KBM-7 (cell line): ENCODE measurements at regions not wholly inside any gene's neighbourhood (a gene's known extent, or its start where the extent isn't known, plus 50 kb on each side); places are given as distances from the start of the nearest gene placed in this dataset.
"Not testable (repeated sequence)": the region's sequence is repeated elsewhere in the genome, so short reads cannot be mapped to it uniquely, and the experiment has no call there.

Source experiments
- DNase-seq: peaks from one replicate; pipeline ENCODE4 v3.0.0-alpha.2; 2015
- in situ Hi-C: fragments of 300-500 bp; cut with MboI; formaldehyde crosslinking; loops from 2 replicates; pipeline ENCODE4 v1.14.3; 2020; ENCODE audit warnings: low sequenced_read_pairs, low pct_unique_long_range_greater_than_20kb, mixed read lengths

DNA sequence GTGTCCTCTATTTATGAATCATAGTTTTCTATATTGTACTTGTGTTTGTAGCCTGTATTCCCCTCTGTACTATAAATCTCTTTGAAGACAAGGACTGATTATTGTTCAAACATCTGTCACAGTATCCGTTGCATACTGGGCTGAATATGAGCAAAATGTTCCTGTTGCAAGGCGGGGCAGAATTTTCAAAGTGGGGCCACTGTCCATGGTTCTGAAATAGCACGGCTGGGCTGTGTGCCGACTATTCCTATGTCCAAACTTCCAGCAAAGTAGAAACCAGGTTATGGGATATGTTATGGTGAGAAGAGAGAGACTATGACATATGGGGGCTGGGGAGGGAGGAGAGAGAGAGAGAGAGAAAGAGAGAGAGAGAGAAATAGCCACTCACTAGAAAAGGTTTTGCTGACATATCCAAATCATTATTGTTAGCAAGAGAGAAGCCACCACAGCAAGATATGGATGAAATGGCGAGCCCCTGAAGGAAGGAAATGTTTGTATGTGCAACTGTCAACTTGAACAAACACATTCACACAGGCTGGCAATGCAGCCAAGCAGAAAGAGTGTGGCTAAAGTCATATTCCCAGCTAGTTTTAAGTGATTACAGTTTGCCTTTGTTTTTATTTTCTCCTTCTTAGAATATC lies 107.0 kb upstream of the GPR12 start:
- in situ Hi-C loops: loop anchor here (25.0 kb wide), 1 partner anchor 155 kb away; no protein-coding TSS in a partner anchor
- peak; percentile 43 for DNase-seq

DNA sequence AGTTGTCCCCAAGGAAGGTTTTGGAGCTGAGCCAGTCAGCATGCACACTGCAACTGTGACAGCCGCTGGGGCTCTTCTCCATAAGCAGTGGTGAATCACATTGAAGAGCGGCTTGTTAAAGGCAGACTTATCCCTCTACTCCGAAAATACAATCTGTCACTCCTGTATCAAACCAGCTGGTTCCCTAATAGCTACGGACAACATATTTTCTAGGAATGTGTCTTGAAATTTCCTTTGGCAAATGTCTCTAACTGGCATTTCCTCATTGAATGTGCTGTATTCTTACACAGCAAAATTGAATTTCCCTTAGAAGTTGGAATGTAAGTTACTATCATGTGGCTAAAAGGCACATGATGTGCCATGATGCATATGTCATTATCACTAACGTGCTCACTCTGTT lies 104.0 kb upstream of the GPR12 start:
- no peak for DNase-seq
- in situ Hi-C loops: loop anchor here (25.0 kb wide), 1 partner anchor 152 kb away; no protein-coding TSS in a partner anchor

DNA sequence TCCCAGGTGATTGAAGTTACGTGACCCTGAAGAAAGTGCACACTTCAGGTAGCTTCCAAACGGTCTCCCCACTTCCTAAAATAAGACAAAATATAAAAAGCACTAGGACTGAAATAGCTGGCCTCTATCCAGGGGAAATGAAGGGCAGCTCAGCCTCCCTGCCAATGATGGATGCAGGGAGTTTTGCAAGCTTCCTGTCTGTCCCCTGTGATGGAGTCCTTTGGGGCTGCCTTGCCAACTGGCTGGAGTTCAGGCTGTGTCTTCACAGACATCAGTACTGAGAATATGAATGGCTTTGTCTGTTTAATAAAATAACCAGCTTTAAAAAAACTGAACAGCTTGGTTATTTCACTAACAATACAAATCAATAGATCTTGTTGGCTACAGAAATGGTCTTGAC lies 101.4 kb upstream of the GPR12 start:
- in situ Hi-C loops: loop anchor here (25.0 kb wide), 1 partner anchor 150 kb away; no protein-coding TSS in a partner anchor
- DNase-seq: no peak

DNA sequence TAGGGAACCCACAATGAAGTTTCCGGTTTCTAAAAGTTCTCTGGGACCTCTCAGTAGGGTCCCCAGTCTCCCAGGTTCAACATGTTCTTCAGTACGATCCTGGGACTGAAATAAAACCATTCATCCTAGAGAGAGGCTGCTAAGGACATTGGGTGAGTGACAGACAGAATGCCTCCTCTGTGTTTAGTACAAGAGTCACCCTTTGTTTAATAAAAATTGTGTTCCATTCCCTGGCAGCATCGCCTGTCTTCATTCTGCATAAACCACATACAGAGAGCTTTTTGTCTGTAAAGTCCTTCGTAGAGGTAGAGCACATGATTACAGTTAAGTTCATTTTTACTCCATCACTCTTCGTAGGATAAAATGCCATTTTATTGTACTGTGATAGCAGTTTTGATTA lies 95.3 kb upstream of the GPR12 start:
- no peak for DNase-seq
- in situ Hi-C loops: loop anchor here (25.0 kb wide), 1 partner anchor 144 kb away; no protein-coding TSS in a partner anchor

DNA sequence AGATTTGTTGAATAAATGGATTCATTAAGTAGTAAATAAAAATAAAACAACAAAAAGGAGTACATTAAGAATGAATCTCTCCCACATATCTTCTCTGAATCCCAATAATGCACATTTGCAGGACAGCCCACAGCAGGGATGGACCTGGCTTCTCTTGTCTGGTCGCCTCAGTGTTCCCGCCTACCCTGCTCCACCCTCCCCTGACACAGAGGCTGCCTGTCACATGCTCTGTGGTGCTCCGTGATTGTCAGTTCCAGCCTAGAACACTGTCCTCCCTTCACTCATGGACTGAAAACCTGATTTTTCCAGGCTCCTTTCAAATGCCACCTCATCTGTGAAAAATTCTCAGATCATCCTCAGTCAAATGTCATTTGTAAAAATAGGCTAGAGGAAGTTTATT lies 94.5 kb upstream of the GPR12 start:
- DNase-seq: no peak
- in situ Hi-C loops: loop anchor here (25.0 kb wide), 1 partner anchor 143 kb away; no protein-coding TSS in a partner anchor

DNA sequence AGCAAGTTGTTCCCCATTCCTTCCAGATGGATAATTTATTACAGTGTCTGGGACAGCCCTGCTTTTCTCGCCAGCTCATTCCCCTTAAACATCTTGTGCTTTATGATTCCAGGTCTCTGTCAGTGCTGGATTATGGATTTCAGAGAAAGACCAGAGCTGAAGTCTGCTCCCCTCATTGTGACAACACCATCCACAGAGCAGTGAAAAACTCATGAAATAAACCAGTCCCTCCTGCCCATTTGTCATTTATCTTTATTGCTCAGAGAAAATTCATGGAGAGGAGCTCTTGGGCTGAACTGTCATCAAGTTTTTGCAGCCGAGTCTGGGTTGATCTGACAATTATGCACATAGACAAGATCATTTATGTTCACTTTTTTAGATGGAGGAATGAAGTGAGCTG lies 92.7 kb upstream of the GPR12 start:
- in situ Hi-C loops: loop anchor here (25.0 kb wide), 1 partner anchor 141 kb away; no protein-coding TSS in a partner anchor
- DNase-seq: no peak

DNA sequence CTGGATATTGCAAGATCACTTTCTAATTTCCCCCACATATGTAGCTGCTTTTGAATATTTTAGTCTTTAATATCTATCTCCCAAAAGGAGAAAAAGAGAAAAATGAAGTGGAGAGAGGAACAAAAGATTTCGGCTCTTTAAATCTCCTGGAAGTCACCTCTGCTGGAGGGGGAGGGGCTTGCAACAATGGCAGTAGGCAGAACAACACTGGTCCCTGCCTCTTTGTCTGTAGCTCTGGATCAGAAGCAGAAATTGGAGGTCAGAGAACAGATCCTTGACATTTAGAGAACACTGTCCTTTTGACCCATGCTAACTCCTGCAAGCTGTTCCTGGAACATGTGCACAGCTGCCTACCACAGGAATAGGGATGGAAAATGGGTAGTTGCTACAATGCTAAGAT lies 86.7 kb upstream of the GPR12 start:
- no peak for DNase-seq
- in situ Hi-C loops: no loop called here

DNA sequence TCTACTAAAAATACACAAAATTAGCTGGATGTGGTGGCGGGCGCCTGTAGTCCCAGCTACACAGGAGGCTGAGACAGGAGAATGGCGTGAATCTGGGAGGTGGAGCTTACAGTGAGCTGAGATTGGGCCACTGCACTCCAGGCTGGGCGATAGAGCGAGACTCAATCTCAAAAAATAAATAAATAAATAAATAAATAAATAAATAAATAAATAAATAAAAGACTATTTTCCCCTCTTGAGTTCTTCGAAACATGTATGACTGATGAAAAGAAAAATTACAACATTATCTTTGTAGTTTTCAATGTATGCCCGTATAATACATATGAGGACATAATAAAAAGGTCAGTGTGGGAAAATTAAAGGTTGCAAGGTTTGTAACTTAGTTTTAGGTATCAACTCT lies 84.5 kb upstream of the GPR12 start:
- in situ Hi-C loops, DNase-seq: not testable (repeated sequence)

DNA sequence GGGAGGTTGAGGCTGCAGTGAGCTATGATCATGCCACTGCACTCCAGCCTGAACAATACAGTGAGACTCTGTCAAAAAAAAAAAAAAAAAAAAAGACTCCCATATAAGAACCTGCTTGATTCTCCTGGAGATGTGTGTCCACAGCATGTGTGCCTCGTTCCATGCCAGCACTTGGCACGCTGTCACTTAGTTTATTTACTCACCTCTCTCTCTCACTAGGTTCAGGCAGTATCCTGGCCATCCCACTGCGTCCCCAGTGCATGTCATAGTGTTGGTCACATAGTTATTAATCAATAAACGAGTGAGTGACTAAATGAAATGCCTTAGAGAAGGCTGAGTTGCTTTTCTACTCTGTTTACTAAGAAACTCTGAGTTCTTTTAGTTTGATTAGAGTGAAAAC lies 79.1 kb upstream of the GPR12 start:
- in situ Hi-C loops: no loop called here
- no peak for DNase-seq

DNA sequence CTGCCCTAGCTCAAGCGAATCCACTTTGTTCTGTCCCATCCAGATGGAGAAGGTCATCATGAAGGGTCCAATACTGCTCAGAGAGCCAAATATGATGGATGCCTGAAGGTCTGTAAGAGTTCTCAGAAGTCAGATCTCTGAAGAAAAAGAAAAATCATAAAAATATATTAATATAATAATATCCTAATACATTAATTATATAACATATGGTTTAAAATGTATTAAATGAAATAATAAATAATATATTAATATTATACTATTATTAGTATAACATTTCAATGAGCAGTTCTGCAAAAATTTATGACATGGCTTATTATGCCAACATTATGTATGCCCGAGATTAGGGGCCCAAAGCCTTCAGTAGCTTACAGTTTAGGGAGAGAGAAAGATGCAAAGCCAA lies 78.2 kb upstream of the GPR12 start:
- DNase-seq: no peak
- in situ Hi-C loops: no loop called here

DNA sequence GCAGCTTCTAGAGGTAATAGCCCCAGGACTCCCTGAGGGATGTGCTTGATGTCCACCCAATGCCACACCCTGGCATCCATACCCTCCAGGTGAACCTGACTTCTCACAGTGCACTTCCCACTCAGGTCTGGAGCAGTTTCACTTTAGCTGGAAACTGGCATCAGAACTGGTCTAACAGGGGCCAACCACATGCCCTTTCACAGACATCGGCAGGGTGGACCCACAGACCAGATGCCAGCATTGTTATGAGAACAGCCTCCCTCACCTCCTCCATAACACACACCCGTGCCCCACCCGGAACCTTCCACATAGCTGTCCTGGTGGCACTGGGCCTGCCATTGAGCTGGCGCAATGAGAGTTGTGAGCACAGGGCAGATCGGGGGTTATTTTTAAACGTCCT lies 77.4 kb upstream of the GPR12 start:
- no peak for DNase-seq
- in situ Hi-C loops: no loop called here

DNA sequence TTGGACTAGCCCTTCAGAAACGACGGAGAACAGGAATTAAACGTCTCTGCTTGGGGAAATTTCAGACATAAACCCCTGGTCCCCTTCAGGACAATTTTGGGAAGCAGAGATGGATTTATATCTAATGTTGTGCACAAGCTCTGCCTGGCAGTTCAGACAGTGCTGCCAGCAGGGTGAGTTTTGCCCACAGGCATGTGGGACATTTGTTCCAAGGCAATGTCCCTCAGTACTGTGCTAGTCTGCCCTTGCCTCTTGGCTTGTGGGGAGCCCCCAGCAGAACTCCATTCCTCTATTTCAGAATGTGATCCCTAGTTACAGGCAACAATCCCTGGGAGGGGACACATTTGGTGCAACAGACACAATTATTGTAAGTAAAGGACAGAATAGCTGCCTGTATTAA lies 76.5 kb upstream of the GPR12 start:
- no peak for DNase-seq
- in situ Hi-C loops: no loop called here

DNA sequence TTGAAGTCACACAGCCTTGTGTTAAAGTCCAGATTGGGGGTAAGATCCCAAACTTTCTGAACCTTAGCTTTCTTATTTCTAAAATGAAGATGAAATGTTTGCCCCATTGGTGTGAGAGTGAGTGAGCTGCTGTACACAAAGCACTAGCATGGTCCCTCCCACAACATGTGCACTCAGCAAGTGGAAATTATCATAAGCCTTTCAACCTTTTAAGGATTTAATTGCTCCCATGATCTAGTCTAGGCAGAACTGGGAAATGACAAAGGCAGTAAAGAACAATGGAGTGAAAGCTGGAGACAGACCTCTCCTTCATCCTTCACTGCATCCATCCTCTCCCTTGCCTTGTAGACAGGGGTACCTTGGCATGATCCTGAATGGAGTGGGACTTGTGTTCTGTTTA lies 76.0 kb upstream of the GPR12 start:
- no peak for DNase-seq
- in situ Hi-C loops: no loop called here

DNA sequence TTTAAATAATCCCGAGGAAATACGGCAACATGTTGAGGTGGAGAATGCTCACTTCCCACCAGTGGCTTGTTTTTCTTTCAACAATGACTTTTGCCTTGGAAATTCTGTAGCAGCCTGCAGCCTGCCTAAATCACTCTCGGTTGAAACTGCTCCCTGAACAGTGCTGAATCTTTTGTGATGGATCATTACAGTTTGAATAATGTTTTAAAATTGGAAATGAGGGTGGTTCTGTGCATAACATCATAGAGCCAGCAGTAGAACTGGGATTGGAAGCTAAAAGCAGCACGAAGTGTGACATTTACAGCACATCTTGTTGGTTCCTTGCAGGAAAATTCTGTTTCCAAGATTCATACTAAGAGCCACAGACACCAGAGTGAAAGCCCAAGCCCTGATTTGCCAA lies 74.1 kb upstream of the GPR12 start:
- DNase-seq: no peak
- in situ Hi-C loops: no loop called here

DNA sequence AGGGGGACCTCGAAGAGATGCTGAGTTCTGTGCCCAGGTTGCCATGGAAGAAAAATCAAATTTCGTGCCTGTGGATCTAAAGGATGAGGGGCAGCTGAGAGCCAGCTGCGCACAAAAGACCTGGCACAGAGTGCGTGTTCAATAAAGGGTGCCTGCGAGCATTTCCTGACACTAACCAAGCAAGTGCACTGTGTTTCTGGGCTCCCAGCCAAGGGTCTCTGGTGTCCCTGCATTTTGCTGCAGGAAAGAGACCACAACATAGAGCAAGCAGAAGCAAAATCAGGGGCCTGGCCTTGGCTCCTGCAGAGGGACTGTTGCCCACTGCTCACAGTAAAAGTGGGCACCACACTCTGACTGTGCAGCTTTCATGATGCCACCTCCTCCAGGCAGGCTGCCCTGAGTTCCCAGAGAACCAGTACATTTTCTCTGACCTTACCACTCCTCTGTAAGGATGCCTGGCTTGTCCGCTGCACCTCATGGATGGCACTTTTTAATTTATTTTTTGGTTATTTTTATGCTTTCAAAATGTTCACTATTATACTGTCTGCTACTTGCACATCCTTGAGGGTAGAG lies 70.8 kb upstream of the GPR12 start:
- in situ Hi-C loops: no loop called here
- DNase-seq: no peak

DNA sequence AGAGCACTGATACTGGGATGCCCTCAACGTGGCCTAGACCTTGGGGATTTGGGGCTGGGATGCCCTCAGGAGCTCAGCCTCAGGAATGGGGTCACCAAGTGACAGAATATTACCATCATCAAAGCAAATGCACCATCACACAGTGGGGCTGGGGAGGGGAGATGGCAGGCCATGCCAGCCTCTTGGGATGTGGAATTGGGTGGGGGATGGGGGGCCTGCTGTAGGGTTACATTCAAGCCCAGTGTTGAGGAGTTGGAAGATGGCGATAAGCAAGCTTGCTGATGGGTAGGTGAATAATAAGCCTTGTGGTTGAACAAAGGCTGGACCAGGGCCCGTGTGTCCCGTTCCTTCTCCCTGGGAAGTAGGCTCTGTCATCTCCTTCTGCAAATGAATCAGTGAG lies 69.1 kb upstream of the GPR12 start:
- in situ Hi-C loops: no loop called here
- DNase-seq: no peak

DNA sequence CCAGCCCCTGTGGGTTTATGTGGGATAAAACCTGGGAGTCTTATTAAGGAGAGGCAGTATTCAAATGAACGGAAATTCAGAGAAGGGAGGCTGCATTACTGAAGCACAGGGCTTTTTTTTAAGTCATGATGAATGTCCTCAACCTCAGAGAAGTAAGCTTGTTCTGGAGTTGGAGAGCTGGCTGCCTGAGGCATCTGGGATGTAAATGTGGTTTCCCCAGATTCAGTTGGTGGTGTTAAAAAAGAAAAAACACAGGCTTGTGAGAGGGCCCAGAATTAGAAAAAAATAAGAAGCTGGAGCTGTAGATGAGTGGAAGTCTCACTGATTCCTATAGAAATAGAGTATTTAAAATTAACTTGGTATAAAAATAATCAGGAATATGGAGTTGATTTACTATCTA lies 64.0 kb upstream of the GPR12 start:
- no peak for DNase-seq
- in situ Hi-C loops: no loop called here

DNA sequence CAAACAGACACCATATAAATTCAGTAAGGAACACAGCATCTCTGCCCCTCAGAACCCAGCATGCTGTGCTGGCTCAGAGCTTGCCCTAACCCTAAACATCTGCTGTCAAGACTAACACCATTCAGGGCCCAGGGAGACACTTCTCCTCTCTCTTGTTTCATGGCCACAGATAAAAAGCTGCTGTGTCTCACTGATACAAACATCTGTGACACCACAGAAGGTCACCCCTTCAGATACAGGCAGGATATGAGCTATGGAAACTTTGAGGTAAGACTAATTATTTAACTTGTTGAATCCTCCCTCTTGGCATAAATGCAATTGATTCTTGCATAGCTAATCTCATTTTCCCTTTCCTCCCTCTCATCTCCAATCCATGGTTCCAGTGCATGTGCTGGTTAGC lies 61.6 kb upstream of the GPR12 start:
- in situ Hi-C loops: no loop called here

DNA sequence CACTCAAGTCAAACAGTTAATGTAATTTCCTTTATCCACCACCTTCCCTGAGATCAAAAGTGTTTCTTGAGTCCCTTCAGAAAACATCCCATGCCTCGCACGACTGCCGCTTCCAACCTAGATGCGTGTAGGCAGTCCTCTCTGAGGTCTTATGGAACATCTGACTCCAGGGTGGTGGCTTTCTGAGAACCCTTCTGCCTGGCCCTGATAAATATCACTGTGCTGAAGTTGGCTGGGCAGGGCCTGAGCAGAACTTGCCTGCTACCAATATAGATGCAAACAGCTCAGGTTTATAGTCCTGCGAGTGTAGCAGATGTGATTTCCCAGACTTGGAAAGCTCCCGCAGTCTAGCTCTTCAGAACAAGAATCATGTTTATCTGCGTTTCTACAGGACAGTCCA lies 61.1 kb upstream of the GPR12 start:
- in situ Hi-C loops: no loop called here
- no peak for DNase-seq

More for the DNA sequence above, 61.6 kb upstream of the GPR12 start:
- DNase-seq: no peak

DNA sequence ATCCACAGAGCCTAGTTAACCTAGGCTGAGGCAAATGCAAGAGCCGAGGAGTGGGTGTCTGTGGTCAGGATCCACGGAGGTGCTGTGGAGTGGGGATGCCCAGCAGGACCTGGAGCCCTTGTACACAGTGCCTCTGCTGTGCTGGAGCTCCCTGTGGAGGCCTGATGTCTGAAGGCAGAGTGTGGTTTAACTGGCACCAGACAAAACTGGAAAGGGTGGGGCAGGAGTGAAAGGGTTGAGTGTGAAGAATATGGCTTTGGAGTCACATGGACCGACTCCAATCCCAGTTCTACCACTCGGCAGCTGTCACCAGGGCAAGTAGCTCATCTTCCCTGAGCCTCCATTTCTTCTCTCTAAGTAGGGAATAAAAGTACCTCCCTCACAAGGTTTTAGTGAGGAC lies 60.3 kb upstream of the GPR12 start:
- in situ Hi-C loops: no loop called here
- DNase-seq: no peak

DNA sequence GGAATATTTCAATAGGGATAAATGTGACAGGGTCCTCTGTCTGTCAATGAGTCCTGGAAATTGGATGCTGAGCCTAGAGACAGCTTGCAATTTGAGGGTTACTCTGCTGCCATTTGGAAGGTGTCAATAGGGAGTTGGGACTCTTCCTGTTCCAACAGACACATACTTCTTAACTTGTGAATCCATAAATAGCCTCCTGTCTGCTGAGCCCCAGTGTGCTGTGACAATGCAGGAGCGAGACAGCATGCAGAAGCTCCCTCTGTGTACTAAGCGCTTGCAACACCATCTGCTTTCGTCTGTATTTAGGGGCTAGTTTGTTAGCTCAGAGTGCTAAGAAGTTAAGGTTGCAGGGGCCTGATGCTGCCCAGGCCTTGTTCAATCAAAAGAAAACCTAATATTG lies 58.5 kb upstream of the GPR12 start:
- in situ Hi-C loops: no loop called here
- no peak for DNase-seq
